Neural cell (in vitro differentiated cells): ENCODE measurements at regions not wholly inside any gene's neighbourhood (a gene's known extent, or its start where the extent isn't known, plus 50 kb on each side); places are given as distances from the start of the nearest gene placed in this dataset.
"Not testable (repeated sequence)": the region's sequence is repeated elsewhere in the genome, so short reads cannot be mapped to it uniquely, and the experiment has no call there.

Experiments
- H2AFZ ChIP-seq: fragments of 200-600, 300-800 bp; sonication (generic), shearing (Covaris generic); 2 replicates; pipeline ENCODE4 v1.6.0; 2014; ENCODE audit warnings: low read depth, mild to moderate bottlenecking, antibody characterized with exemption, low read length, moderate library complexity
- H3F3A ChIP-seq: fragments of 200-600 bp; shearing (Covaris generic); 2 replicates; pipeline ENCODE4 v1.6.1; 2016; ENCODE audit warnings: mild to moderate bottlenecking, moderate library complexity, mixed read lengths, antibody characterized with exemption, low read length; ENCODE audit not compliant: insufficient read depth, poor library complexity, severe bottlenecking
- H3K27ac ChIP-seq: fragments of 200-600, 300-800 bp; sonication (generic), shearing (Covaris generic); 2 replicates; pipeline ENCODE4 v1.5.1; 2014; ENCODE audit warnings: mild to moderate bottlenecking, low read length, moderate library complexity
- H3K27me3 ChIP-seq: fragments of 300-800, 200-600 bp; sonication (generic), shearing (Covaris generic); 2 replicates; pipeline ENCODE4 v1.6.0; 2014; ENCODE audit warnings: mild to moderate bottlenecking, low read depth, low read length, moderate library complexity; ENCODE audit not compliant: insufficient read depth
- H3K36me3 ChIP-seq: fragments of 300-800, 200-600 bp; sonication (generic), shearing (Covaris generic); 2 replicates; pipeline ENCODE4 v1.5.1; 2014; ENCODE audit warnings: mild to moderate bottlenecking, antibody characterized with exemption, low read length, moderate library complexity; ENCODE audit not compliant: insufficient read depth
- H3K4me2 ChIP-seq: fragments of 300-800, 200-600 bp; sonication (generic), shearing (Covaris generic); 2 replicates; pipeline ENCODE4 v1.6.0; 2014; ENCODE audit warnings: mild to moderate bottlenecking, low read length
- H3K4me3 ChIP-seq: fragments of 300-800, 200-600 bp; sonication (generic), shearing (Covaris generic); 2 replicates; pipeline ENCODE4 v1.5.1; 2014; ENCODE audit warnings: mild to moderate bottlenecking, low read length, moderate library complexity
- H3K79me2 ChIP-seq: fragments of 200-600 bp; shearing (Covaris generic); replicated peaks from 2 replicates; pipeline ENCODE4 v1.6.0; 2014; ENCODE audit warnings: mild to moderate bottlenecking, low read length, moderate library complexity; ENCODE audit not compliant: insufficient read depth
- H3K9ac ChIP-seq: fragments of 300-800, 200-600 bp; sonication (generic), shearing (Covaris generic); 2 replicates; pipeline ENCODE4 v1.6.1; 2016; ENCODE audit warnings: mild to moderate bottlenecking, low read length, mixed read lengths
- H3K9me2 ChIP-seq: fragments of 200-600 bp; shearing (Covaris generic); 2 replicates; pipeline ENCODE4 v1.6.1; 2016; ENCODE audit warnings: mild to moderate bottlenecking, low read length, mixed read lengths; ENCODE audit not compliant: insufficient read depth
- H3K9me3 ChIP-seq: fragments of 200-600, 300-800 bp; sonication (generic), shearing (Covaris generic); 2 replicates; pipeline ENCODE4 v1.6.1; 2016; ENCODE audit warnings: mild to moderate bottlenecking, mixed run types, low read length, moderate library complexity, mixed read lengths
- H4K20me1 ChIP-seq: fragments of 200-600 bp; shearing (Covaris generic); 2 replicates; pipeline ENCODE4 v1.6.1; 2016; ENCODE audit warnings: mild to moderate bottlenecking, mixed run types; ENCODE audit not compliant: insufficient read depth
- EP300 ChIP-seq: fragments of 450-650 bp; conservative IDR thresholded peaks from 2 replicates; pipeline ENCODE4 v1.6.1; 2014; ENCODE audit warnings: antibody characterized with exemption, mild to moderate bottlenecking, moderate library complexity; ENCODE audit not compliant: poor library complexity, severe bottlenecking
- EZH2 ChIP-seq: fragments of 200-600, 300-800 bp; shearing (Covaris generic), sonication (generic); IDR thresholded peaks from 2 replicates; pipeline ENCODE4 v1.6.1; 2014; ENCODE audit warnings: antibody characterized with exemption, low read length, borderline replicate concordance, mild to moderate bottlenecking; ENCODE audit not compliant: insufficient read depth, poor library complexity, severe bottlenecking
- MXI1 ChIP-seq: fragments of 450-650 bp; conservative IDR thresholded peaks from 2 replicates; pipeline ENCODE4 v1.6.1; 2014; ENCODE audit warnings: antibody characterized with exemption, mild to moderate bottlenecking; ENCODE audit not compliant: poor library complexity, severe bottlenecking
- POLR2AphosphoS5 ChIP-seq: IDR thresholded peaks from 2 replicates; pipeline ENCODE4 v1.6.1; 2012
- RAD21 ChIP-seq: fragments of 450-650 bp; conservative IDR thresholded peaks from 2 replicates; pipeline ENCODE4 v1.6.1; 2014; ENCODE audit warnings: antibody characterized with exemption, mild to moderate bottlenecking, moderate library complexity
- SMC3 ChIP-seq: fragments of 450-650 bp; conservative IDR thresholded peaks from 2 replicates; pipeline ENCODE4 v1.6.1; 2014; ENCODE audit warnings: antibody characterized with exemption, mild to moderate bottlenecking, moderate library complexity; ENCODE audit not compliant: poor library complexity
- TAF1 ChIP-seq: IDR thresholded peaks from 2 replicates; pipeline ENCODE4 v1.6.1; 2012; ENCODE audit warnings: low read depth
- TF ChIP-seq, protein P1 (sequence below): IDR thresholded peaks from 2 replicates; pipeline ENCODE4 v1.6.1; 2012; ENCODE audit warnings: borderline replicate concordance
- TF ChIP-seq, protein P2 (sequence below): fragments of 450-650 bp; IDR thresholded peaks from 2 replicates; pipeline ENCODE4 v1.5.1; 2014; ENCODE audit warnings: antibody characterized with exemption, mild to moderate bottlenecking, moderate library complexity; ENCODE audit not compliant: poor library complexity, severe bottlenecking

DNA sequence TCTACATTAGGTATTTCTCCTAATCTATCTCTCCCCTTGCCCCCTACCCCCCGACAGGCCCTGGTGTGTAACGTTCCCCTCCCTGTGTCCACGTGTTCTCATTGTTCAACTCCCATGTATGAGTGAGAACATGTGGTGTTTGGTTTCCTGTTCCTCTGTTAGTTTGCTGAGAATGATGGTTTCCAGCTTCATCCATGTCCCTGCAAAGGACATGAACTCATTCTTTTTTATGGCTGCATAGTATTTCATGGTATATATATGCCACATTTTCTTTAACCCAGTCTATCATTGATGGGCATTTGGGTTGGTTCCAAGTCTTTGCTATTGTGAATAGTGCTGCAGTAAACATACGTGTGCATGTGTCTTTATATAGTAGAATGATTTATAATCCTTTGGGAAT is 97.6 kb downstream of the IER5 start:
- not testable (repeated sequence) for H3K4me2 ChIP-seq, H3K9ac ChIP-seq, H3K79me2 ChIP-seq, H3K4me3 ChIP-seq, H4K20me1 ChIP-seq, H2AFZ ChIP-seq, H3K27ac ChIP-seq, H3K9me2 ChIP-seq, H3F3A ChIP-seq, H3K9me3 ChIP-seq, H3K36me3 ChIP-seq, H3K27me3 ChIP-seq

DNA sequence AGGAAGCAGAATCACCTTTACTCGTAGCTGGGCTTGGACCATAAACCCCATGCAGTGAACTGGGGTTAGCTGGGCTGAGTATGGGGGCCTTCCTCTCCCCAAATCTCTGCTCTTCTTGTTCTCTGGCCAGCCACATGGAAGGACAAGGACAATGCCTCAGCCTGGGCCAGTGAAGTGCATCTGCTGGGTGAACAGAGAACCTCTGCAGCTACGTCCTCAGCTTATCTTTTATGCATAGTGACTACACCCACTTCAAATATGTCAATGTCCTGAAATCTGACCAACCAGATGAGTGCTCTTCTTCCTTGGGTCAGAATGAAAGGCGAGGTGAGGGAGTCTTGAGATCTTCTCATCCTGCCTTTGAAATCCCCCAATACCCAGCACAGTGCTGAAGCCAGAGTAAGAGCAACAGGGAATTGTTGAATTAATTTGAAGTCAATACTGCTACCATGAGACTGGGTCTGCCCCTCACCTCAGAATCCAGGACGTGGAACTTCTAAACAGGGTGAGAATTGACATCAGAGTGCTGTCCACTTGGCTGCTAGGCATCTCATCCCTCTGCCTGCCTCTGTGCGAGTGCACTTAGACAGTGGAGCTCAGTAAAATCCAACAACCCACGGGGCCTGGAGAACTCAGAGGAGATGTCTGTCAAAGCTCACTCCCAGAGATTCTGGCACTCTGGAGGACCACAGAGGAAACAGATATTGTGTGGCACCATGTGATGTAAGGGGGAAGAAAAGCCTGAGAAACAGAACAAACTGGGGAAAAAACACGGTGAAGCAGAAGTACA is 99.0 kb downstream of the IER5 start:
- Histone ChIP-seq H3K79me2 (no peaks in the 10 kb centered on the region), H3K9me3 (no peaks in the 10 kb centered on the region), H3K27ac (no peak overlapping the region), H3K9me2 (no peaks in the 10 kb centered on the region), H2AFZ (no peak overlapping the region), H4K20me1 (no peaks in the 10 kb centered on the region), H3K9ac (no peak overlapping the region), H3K4me2 (no peak overlapping the region), H3F3A (no peaks in the 10 kb centered on the region), H3K4me3 (no peak overlapping the region), H3K27me3 (no peaks in the 10 kb centered on the region), H3K36me3 (no peaks in the 10 kb centered on the region)
- TF ChIP-seq RAD21 (no peak), EZH2 (no peak), MXI1 (no peak), POLR2AphosphoS5 (no peak), SMC3 (no peak), EP300 (no peak), TAF1 (no peak)
- TF ChIP-seq, protein P1, sequence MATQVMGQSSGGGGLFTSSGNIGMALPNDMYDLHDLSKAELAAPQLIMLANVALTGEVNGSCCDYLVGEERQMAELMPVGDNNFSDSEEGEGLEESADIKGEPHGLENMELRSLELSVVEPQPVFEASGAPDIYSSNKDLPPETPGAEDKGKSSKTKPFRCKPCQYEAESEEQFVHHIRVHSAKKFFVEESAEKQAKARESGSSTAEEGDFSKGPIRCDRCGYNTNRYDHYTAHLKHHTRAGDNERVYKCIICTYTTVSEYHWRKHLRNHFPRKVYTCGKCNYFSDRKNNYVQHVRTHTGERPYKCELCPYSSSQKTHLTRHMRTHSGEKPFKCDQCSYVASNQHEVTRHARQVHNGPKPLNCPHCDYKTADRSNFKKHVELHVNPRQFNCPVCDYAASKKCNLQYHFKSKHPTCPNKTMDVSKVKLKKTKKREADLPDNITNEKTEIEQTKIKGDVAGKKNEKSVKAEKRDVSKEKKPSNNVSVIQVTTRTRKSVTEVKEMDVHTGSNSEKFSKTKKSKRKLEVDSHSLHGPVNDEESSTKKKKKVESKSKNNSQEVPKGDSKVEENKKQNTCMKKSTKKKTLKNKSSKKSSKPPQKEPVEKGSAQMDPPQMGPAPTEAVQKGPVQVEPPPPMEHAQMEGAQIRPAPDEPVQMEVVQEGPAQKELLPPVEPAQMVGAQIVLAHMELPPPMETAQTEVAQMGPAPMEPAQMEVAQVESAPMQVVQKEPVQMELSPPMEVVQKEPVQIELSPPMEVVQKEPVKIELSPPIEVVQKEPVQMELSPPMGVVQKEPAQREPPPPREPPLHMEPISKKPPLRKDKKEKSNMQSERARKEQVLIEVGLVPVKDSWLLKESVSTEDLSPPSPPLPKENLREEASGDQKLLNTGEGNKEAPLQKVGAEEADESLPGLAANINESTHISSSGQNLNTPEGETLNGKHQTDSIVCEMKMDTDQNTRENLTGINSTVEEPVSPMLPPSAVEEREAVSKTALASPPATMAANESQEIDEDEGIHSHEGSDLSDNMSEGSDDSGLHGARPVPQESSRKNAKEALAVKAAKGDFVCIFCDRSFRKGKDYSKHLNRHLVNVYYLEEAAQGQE, result no peak
- TF ChIP-seq, protein P2, sequence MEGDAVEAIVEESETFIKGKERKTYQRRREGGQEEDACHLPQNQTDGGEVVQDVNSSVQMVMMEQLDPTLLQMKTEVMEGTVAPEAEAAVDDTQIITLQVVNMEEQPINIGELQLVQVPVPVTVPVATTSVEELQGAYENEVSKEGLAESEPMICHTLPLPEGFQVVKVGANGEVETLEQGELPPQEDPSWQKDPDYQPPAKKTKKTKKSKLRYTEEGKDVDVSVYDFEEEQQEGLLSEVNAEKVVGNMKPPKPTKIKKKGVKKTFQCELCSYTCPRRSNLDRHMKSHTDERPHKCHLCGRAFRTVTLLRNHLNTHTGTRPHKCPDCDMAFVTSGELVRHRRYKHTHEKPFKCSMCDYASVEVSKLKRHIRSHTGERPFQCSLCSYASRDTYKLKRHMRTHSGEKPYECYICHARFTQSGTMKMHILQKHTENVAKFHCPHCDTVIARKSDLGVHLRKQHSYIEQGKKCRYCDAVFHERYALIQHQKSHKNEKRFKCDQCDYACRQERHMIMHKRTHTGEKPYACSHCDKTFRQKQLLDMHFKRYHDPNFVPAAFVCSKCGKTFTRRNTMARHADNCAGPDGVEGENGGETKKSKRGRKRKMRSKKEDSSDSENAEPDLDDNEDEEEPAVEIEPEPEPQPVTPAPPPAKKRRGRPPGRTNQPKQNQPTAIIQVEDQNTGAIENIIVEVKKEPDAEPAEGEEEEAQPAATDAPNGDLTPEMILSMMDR, result no peak
